Neural cell (in vitro differentiated cells): ENCODE measurements at regions not wholly inside any gene's neighbourhood (a gene's known extent, or its start where the extent isn't known, plus 50 kb on each side); places are given as distances from the start of the nearest gene placed in this dataset.

Experiments used
- EP300 ChIP-seq: fragments of 450-650 bp; conservative IDR thresholded peaks from 2 replicates; pipeline ENCODE4 v1.6.1; 2014; ENCODE audit warnings: antibody characterized with exemption, mild to moderate bottlenecking, moderate library complexity; ENCODE audit not compliant: poor library complexity, severe bottlenecking
- EZH2 ChIP-seq: fragments of 200-600, 300-800 bp; shearing (Covaris generic), sonication (generic); IDR thresholded peaks from 2 replicates; pipeline ENCODE4 v1.6.1; 2014; ENCODE audit warnings: antibody characterized with exemption, low read length, borderline replicate concordance, mild to moderate bottlenecking; ENCODE audit not compliant: insufficient read depth, poor library complexity, severe bottlenecking
- POLR2AphosphoS5 ChIP-seq: IDR thresholded peaks from 2 replicates; pipeline ENCODE4 v1.6.1; 2012
- RAD21 ChIP-seq: fragments of 450-650 bp; conservative IDR thresholded peaks from 2 replicates; pipeline ENCODE4 v1.6.1; 2014; ENCODE audit warnings: antibody characterized with exemption, mild to moderate bottlenecking, moderate library complexity
- TF ChIP-seq, protein P1 (sequence below): fragments of 450-650 bp; IDR thresholded peaks from 2 replicates; pipeline ENCODE4 v1.5.1; 2014; ENCODE audit warnings: antibody characterized with exemption, mild to moderate bottlenecking, moderate library complexity; ENCODE audit not compliant: poor library complexity, severe bottlenecking
- TF ChIP-seq, protein P2 (sequence below): IDR thresholded peaks from 2 replicates; pipeline ENCODE4 v1.6.1; 2012; ENCODE audit warnings: borderline replicate concordance

DNA sequence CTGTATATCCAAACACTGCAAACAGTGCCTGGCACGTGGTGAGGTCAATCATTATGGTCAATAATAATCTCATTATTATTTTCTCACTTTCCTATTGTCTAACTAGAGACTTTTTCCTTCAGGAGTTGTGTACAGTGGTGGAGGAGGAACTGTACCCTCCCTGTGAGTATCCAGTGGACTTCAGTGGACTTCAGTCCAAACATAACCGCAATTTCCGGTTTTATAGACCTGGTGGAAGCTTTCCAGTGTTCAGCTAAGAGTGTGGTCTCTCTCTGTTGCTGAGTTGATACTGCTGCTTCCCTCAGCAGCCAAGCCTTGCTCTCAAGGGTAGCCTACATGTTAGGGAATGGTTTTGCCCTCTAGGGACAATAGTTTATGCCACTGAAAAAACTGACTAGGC lies 447.1 kb downstream of the TMEM182 start:
- TF ChIP-seq, protein P1, sequence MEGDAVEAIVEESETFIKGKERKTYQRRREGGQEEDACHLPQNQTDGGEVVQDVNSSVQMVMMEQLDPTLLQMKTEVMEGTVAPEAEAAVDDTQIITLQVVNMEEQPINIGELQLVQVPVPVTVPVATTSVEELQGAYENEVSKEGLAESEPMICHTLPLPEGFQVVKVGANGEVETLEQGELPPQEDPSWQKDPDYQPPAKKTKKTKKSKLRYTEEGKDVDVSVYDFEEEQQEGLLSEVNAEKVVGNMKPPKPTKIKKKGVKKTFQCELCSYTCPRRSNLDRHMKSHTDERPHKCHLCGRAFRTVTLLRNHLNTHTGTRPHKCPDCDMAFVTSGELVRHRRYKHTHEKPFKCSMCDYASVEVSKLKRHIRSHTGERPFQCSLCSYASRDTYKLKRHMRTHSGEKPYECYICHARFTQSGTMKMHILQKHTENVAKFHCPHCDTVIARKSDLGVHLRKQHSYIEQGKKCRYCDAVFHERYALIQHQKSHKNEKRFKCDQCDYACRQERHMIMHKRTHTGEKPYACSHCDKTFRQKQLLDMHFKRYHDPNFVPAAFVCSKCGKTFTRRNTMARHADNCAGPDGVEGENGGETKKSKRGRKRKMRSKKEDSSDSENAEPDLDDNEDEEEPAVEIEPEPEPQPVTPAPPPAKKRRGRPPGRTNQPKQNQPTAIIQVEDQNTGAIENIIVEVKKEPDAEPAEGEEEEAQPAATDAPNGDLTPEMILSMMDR: no peak
- no peak for TF ChIP-seq RAD21
- TF ChIP-seq, protein P2, sequence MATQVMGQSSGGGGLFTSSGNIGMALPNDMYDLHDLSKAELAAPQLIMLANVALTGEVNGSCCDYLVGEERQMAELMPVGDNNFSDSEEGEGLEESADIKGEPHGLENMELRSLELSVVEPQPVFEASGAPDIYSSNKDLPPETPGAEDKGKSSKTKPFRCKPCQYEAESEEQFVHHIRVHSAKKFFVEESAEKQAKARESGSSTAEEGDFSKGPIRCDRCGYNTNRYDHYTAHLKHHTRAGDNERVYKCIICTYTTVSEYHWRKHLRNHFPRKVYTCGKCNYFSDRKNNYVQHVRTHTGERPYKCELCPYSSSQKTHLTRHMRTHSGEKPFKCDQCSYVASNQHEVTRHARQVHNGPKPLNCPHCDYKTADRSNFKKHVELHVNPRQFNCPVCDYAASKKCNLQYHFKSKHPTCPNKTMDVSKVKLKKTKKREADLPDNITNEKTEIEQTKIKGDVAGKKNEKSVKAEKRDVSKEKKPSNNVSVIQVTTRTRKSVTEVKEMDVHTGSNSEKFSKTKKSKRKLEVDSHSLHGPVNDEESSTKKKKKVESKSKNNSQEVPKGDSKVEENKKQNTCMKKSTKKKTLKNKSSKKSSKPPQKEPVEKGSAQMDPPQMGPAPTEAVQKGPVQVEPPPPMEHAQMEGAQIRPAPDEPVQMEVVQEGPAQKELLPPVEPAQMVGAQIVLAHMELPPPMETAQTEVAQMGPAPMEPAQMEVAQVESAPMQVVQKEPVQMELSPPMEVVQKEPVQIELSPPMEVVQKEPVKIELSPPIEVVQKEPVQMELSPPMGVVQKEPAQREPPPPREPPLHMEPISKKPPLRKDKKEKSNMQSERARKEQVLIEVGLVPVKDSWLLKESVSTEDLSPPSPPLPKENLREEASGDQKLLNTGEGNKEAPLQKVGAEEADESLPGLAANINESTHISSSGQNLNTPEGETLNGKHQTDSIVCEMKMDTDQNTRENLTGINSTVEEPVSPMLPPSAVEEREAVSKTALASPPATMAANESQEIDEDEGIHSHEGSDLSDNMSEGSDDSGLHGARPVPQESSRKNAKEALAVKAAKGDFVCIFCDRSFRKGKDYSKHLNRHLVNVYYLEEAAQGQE: no peak
- TF ChIP-seq EZH2: no peak
- no peak for TF ChIP-seq EP300
- TF ChIP-seq POLR2AphosphoS5: no peak
